ENCODE measurements at regions not wholly inside any gene's neighbourhood (a gene's known extent, or its start where the extent isn't known, plus 50 kb on each side); places are given as distances from the start of the nearest gene placed in this dataset.

- TF ChIP-seq EP300 (IDR thresholded peaks at IDR 0.05) (no peak), CTCF (IDR thresholded peaks at IDR 0.05) (no peak), POLR2A (IDR thresholded peaks at IDR 0.05) (no peak)
Observed at GRCh38 chr4:144504883-144505282, 141.1 kb upstream of the HHIP start.
